ENCODE measurements at regions not wholly inside any gene's neighbourhood (a gene's known extent, or its start where the extent isn't known, plus 50 kb on each side); places are given as distances from the start of the nearest gene placed in this dataset.

- no peak overlapping the region for H3K27ac Mint-ChIP-seq (ENCODE audit: low read depth, unreplicated experiment)
- POLR2A ChIA-PET: no interaction called here
- no peaks in the 10 kb centered on the region for H3K36me3 Mint-ChIP-seq (ENCODE audit: insufficient read depth, unreplicated experiment)
- H3K4me1 Mint-ChIP-seq (ENCODE audit: insufficient read depth, unreplicated experiment): no peaks in the 10 kb centered on the region
- TF ChIP-seq CTCF (IDR thresholded peaks at IDR 0.05; ENCODE audit: unreplicated experiment): no peak
- no peaks in the 10 kb centered on the region for H3K9me3 Mint-ChIP-seq (ENCODE audit: unreplicated experiment)
- no peak overlapping the region for H3K4me3 Mint-ChIP-seq (ENCODE audit: unreplicated experiment)
- intact Hi-C loops (cut with micrococcal nuclease): no loop called here
- DNase-seq (ENCODE audit: unreplicated experiment): no peak
- CTCF ChIA-PET: no interaction called here
- BruUV-seq (replicated peaks): no TSS peak
- peaks cover 26% of the 10 kb centered on the region for H3K27me3 Mint-ChIP-seq (ENCODE audit: insufficient read depth, unreplicated experiment)
Measured at GRCh38 chr10:30127120-30127541, 67.7 kb upstream of the JCAD start.

GRCh38 chr10:30125496-30125895 is 66.1 kb upstream of the JCAD start:
- POLR2A ChIA-PET: no interaction called here
- H3K27ac Mint-ChIP-seq (ENCODE audit: low read depth, unreplicated experiment): no peak overlapping the region
- no peak for TF ChIP-seq CTCF (IDR thresholded peaks at IDR 0.05; ENCODE audit: unreplicated experiment)
- BruUV-seq (replicated peaks): no TSS peak
- DNase-seq (ENCODE audit: unreplicated experiment): no peak
- no peaks in the 10 kb centered on the region for H3K36me3 Mint-ChIP-seq (ENCODE audit: insufficient read depth, unreplicated experiment)
- intact Hi-C loops (cut with micrococcal nuclease): no loop called here
- peaks cover 26% of the 10 kb centered on the region for H3K27me3 Mint-ChIP-seq (ENCODE audit: insufficient read depth, unreplicated experiment)
- H3K9me3 Mint-ChIP-seq (ENCODE audit: unreplicated experiment): no peaks in the 10 kb centered on the region
- CTCF ChIA-PET: no interaction called here
- no peak overlapping the region for H3K4me3 Mint-ChIP-seq (ENCODE audit: unreplicated experiment)
- H3K4me1 Mint-ChIP-seq (ENCODE audit: insufficient read depth, unreplicated experiment): no peaks in the 10 kb centered on the region

- Mint-ChIP-seq H3K4me1 (ENCODE audit: insufficient read depth, unreplicated experiment) (no peaks in the 10 kb centered on the region), H3K4me3 (ENCODE audit: unreplicated experiment) (no peak overlapping the region), H3K9me3 (ENCODE audit: unreplicated experiment) (no peaks in the 10 kb centered on the region), H3K27me3 (ENCODE audit: insufficient read depth, unreplicated experiment) (peaks cover 19% of the 10 kb centered on the region), H3K36me3 (ENCODE audit: insufficient read depth, unreplicated experiment) (no peaks in the 10 kb centered on the region), H3K27ac (ENCODE audit: low read depth, unreplicated experiment) (no peak overlapping the region)
- TF ChIP-seq CTCF (IDR thresholded peaks at IDR 0.05; ENCODE audit: unreplicated experiment): no peak
- ChIA-PET POLR2A (no interaction called here), CTCF (no interaction called here)
- intact Hi-C loops (cut with micrococcal nuclease): no loop called here
- BruUV-seq (replicated peaks): no TSS peak
- DNase-seq (ENCODE audit: unreplicated experiment): no peak
Measured at GRCh38 chr10:30124704-30125103, 65.3 kb upstream of the JCAD start.

GRCh38 chr10:30121401-30121800 is 62.0 kb upstream of the JCAD start:
- POLR2A ChIA-PET: no interaction called here

More at GRCh38 chr10:30121401-30121800, 62.0 kb upstream of the JCAD start:
- Mint-ChIP-seq H3K4me1 (ENCODE audit: insufficient read depth, unreplicated experiment) (no peaks in the 10 kb centered on the region), H3K9me3 (ENCODE audit: unreplicated experiment) (no peaks in the 10 kb centered on the region), H3K4me3 (ENCODE audit: unreplicated experiment) (no peak overlapping the region), H3K27me3 (ENCODE audit: insufficient read depth, unreplicated experiment) (no peaks in the 10 kb centered on the region), H3K36me3 (ENCODE audit: insufficient read depth, unreplicated experiment) (no peaks in the 10 kb centered on the region), H3K27ac (ENCODE audit: low read depth, unreplicated experiment) (no peak overlapping the region)
- CTCF ChIA-PET: no interaction called here
- intact Hi-C loops (cut with micrococcal nuclease): no loop called here
- DNase-seq (ENCODE audit: unreplicated experiment): no peak
- no TSS peak for BruUV-seq (replicated peaks)
- no peak for TF ChIP-seq CTCF (IDR thresholded peaks at IDR 0.05; ENCODE audit: unreplicated experiment)

Data from MCF 10A (cell line).